ENCODE measurements at regions not wholly inside any gene's neighbourhood (a gene's known extent, or its start where the extent isn't known, plus 50 kb on each side); places are given as distances from the start of the nearest gene placed in this dataset.
"Not testable (repeated sequence)": the region's sequence is repeated elsewhere in the genome, so short reads cannot be mapped to it uniquely, and the experiment has no call there.

DNA sequence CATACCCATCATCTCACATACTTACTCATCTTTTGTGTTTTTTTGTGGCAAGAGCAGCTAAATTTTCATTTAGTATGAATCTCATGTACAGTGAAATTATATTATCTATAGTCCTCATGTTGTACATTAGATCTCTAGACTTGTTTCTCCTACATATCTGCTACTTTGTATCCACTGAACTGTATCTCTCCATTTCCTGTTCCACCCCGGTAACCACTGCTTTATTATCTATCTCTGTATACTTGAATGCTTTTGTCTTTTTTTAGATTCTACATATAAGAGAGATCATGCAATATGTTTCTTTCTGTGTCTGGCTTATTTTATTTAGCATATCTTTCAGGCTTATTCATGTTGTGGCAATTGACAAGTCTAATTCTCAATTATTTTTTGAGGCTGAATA is 125.1 kb downstream of the ANKRD7 start:
- no peak for TF ChIP-seq POLR2A (IDR thresholded peaks at IDR 0.05; ENCODE audit: low read depth, low read length)
- FAIRE-seq, result no peak
- no peak for DNase-seq (ENCODE audit: insufficient read length, low spot score)

GRCh38 chr7:118350260-118350659 is 125.8 kb downstream of the ANKRD7 start:
- FAIRE-seq (no peak), DNase-seq (ENCODE audit: insufficient read length, low spot score) (no peak)
- TF ChIP-seq POLR2A (IDR thresholded peaks at IDR 0.05; ENCODE audit: low read depth, low read length), result no peak

DNA sequence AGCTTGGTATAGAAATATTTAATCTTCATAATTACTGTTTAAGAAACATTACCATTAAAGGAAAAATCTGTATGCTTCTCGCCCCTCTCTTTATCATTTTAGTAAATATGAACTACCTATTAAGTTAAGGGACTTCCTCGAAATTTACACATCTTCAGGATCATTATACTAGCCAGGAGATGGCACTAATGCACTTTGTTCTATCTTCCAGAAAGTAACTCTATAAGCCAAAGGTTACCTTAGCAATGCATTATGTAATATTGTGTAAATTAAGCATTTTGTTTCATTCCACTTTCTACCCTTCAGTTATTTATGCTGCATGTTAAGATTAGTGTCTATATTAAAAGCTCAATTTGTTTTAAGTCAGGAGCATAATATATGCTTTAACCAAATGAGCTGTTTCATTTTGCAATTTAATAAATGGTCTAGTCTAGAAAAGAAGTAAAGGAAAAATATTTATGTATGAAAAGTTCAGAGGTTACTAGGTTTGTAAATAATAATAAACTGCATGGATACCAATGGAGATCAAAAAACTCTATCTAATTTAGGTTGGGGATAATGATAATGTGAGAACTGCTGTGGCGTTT is 128.5 kb downstream of the ANKRD7 start:
- DNase-seq (ENCODE audit: insufficient read length, low spot score), result no peak
- no peak for TF ChIP-seq POLR2A (IDR thresholded peaks at IDR 0.05; ENCODE audit: low read depth, low read length)
- peak; percentile 38 for FAIRE-seq

GRCh38 chr7:118366363-118366762 is 141.9 kb downstream of the ANKRD7 start:
- DNase-seq (ENCODE audit: insufficient read length, low spot score) (no peak), FAIRE-seq (no peak)
- no peak for TF ChIP-seq POLR2A (IDR thresholded peaks at IDR 0.05; ENCODE audit: low read depth, low read length)

DNA sequence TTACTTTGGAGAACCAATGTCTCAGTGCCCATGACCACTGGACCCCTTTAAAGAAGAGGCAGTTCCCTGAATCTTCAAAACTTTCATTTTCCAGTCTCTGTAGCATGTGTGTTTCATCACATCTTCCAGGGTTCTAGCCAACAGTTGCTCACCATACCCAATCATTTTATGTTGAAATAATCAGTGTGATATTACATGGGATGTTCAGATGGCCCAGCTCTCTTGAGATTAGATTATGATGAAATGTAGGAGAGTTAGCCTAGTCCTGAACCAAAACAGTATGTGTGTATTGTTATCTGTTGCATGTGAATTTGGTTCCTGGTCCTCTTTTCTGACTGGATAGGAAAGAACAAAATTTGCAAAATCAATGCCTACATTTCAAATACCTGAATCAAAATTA is 144.5 kb downstream of the ANKRD7 start:
- FAIRE-seq (no peak), DNase-seq (ENCODE audit: insufficient read length, low spot score) (no peak)
- TF ChIP-seq POLR2A (IDR thresholded peaks at IDR 0.05; ENCODE audit: low read depth, low read length), result no peak

DNA sequence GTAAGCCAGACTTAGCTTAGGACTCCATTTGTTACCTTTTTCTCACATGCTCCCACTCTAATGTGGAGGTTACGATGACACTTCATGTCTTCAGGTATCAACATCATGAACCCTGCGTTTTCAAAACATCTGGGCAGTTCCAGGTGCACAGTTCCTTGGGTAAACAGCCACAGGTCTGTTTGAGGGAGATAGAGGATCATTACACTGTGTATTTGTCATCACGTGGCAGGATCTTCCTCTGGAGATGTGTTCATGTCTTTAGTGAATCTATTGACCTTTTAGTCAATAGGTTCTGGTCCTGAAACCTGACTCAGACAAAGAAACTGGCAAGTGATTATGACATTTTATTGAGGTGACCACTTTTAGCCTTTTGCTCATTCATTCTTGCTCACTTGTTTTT is 145.5 kb downstream of the ANKRD7 start:
- DNase-seq (ENCODE audit: insufficient read length, low spot score), result no peak
- TF ChIP-seq POLR2A (IDR thresholded peaks at IDR 0.05; ENCODE audit: low read depth, low read length), result no peak
- no peak for FAIRE-seq

- no peak for FAIRE-seq
- no peak for TF ChIP-seq POLR2A (IDR thresholded peaks at IDR 0.05; ENCODE audit: low read depth, low read length)
- DNase-seq (ENCODE audit: insufficient read length, low spot score), result no peak
These were observed 148.0 kb downstream of the ANKRD7 start for GRCh38 chr7:118372530-118372929.

DNA sequence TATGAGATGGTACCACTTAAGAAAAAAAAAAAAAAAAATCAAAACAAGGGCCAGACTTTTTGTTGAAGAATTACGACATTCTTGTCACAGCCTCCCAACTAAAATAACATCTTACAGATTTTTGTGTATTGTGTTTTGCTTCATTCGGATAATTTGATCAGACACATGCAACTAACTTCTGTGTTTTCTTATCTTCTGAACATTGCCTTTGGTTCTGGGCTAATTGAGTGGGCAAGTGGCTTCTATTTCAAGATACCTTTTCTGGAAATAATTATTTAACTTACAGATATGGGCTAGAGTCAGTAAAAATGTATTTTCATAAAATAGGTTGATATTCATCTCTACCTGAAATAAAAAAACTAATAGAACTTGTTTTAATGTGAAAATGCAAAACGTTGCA is 165.1 kb downstream of the ANKRD7 start:
- no peak for DNase-seq (ENCODE audit: insufficient read length, low spot score)
- no peak for FAIRE-seq
- no peak for TF ChIP-seq POLR2A (IDR thresholded peaks at IDR 0.05; ENCODE audit: low read depth, low read length)

DNA sequence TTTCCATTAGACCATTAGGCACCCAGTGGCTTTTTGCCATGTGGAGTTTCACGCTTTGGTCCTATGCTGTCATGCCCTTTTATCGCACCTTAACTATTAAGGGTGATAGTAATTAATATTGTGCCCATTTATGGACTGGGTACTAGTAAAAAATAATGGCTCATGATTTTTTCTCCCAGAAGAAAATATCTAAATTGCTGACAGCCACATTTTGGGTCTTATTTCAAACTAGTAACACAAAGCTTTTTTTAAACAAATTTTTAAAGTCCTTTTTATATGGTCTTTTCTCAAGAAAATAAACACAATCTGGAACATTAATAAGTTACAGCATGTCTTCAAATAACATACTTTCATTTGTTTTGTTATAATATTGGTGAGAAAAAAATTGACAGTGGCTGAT is 179.7 kb downstream of the ANKRD7 start:
- TF ChIP-seq POLR2A (IDR thresholded peaks at IDR 0.05; ENCODE audit: low read depth, low read length), result no peak
- no peak for DNase-seq (ENCODE audit: insufficient read length, low spot score)
- FAIRE-seq, result no peak

DNA sequence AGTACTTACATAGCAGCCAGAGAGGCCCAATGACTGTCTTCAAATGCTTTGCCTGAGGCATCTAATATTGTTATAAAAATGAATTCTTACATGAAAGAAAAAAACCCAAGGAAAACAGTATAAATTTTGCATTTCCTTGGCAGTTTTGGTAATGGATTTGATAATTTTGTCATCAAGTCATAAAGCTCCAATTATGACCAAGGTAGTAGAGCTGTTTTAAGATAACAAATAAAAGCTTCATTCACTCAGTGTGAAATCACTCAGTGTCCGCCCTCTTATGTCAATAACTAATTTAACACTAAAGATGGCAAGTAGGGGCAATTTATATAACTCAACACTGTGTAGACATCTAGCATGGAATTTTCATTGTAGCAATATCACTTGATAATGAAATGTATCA is 193.9 kb downstream of the ANKRD7 start:
- FAIRE-seq (no peak), DNase-seq (ENCODE audit: insufficient read length, low spot score) (no peak)
- no peak for TF ChIP-seq POLR2A (IDR thresholded peaks at IDR 0.05; ENCODE audit: low read depth, low read length)

DNA sequence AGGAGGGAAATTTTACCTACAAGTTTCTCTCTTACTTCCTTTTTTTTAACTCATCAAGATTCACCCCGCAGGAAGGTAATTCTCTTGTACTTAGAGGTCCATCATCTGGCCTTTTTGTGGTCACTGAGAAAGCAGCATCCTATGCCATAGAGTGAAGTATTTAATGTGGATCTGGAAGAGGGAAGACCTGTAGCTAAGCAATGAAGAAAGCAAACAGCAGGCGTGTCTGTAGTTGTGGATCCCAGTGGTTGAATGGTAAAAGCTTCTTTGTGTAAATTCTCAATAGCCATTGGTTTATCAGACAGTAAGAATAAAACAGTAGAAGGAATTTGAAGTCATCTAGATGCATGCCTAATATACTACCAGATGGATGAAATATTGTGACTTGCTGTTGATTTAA is 196.4 kb downstream of the ANKRD7 start:
- TF ChIP-seq POLR2A (IDR thresholded peaks at IDR 0.05; ENCODE audit: low read depth, low read length), result no peak
- DNase-seq (ENCODE audit: insufficient read length, low spot score), result no peak
- no peak for FAIRE-seq

- DNase-seq (ENCODE audit: insufficient read length, low spot score) (no peak), FAIRE-seq (no peak)
- no peak for TF ChIP-seq POLR2A (IDR thresholded peaks at IDR 0.05; ENCODE audit: low read depth, low read length)
These were observed 204.6 kb downstream of the ANKRD7 start for GRCh38 chr7:118429141-118429540.

DNA sequence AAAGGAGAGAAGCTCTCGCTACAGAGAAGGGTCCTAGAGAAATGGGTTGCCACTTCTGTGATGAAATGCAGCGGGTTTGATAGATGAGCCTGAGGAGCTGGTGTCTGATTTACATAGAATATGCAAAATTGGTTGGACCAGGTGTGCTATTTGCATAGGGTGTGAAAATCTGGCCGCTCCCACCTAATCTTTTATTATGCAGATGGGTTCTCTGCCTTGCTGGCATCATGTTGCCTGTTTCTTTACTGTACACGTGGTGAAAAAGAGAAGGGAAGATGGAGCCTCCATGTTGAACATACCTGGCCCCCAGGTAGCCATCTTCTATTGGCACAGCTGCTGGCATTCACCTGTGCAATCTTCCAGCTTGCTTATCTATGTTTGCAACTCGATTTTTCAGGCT is 212.2 kb downstream of the ANKRD7 start:
- DNase-seq (ENCODE audit: insufficient read length, low spot score) (no peak), FAIRE-seq (no peak)
- no peak for TF ChIP-seq POLR2A (IDR thresholded peaks at IDR 0.05; ENCODE audit: low read depth, low read length)

DNA sequence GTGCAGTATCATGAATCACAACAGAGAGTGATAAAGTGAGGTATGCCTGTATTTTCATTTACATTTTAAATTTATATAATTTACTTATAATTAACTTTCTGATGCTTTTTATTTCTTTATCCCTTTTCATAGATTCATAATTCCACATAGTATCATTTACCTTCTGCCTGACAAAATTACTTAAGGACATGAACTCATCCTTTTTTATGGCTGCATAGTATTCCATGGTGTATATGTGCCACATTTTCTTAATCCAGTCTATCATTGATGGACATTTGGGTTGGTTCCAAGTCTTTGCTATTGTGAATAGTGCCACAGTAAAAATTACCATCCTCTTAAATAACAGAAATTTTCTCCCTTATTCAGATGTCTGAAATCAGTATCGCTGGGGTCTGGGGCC is 224.5 kb downstream of the ANKRD7 start:
- not testable (repeated sequence) for FAIRE-seq

GRCh38 chr7:118449797-118450567 is 225.5 kb downstream of the ANKRD7 start:
- FAIRE-seq (no peak), DNase-seq (ENCODE audit: insufficient read length, low spot score) (no peak)
- no peak for TF ChIP-seq POLR2A (IDR thresholded peaks at IDR 0.05; ENCODE audit: low read depth, low read length)

More for the DNA sequence above, 224.5 kb downstream of the ANKRD7 start:
- not testable (repeated sequence) for DNase-seq (ENCODE audit: insufficient read length, low spot score)

All from H54 (cell line).